Panc1 (cell line): ENCODE measurements at regions not wholly inside any gene's neighbourhood (a gene's known extent, or its start where the extent isn't known, plus 50 kb on each side); places are given as distances from the start of the nearest gene placed in this dataset.

Source experiments
- ATAC-seq: fragments of 200-7000 bp; cut with Tn5 transposase; 2 replicates; pipeline ENCODE4 v1.9.1; 2020; ENCODE audit warnings: mild to moderate bottlenecking, moderate library complexity
- BruUV-seq: library from RNA; stranded (reverse); fragments of 400-500 nt; replicated peaks from 2 replicates; lab custom pipeline; 2021; lab: Mats Ljungman, UMichigan
- CTCF ChIA-PET: fragments of 300-600 bp; sonication (Branson Sonifier 250); formaldehyde crosslinking; loops from one replicate; lab custom pipeline; 2022; ENCODE audit warnings: antibody characterized with exemption; lab: Charles Lee
- POLR2A ChIA-PET: fragments of 300-600 bp; sonication (Branson Sonifier 250); formaldehyde crosslinking; loops from one replicate; lab custom pipeline; 2022; ENCODE audit warnings: antibody characterized with exemption; lab: Charles Lee
- DNase-seq: peaks from one replicate; pipeline ENCODE4 v3.0.0-alpha.2; 2010; ENCODE audit warnings: low read depth, low spot score
- H3K27ac ChIP-seq: 2 replicates; pipeline ENCODE4 v1.5.1; 2011; ENCODE audit warnings: mild to moderate bottlenecking, low read length, inconsistent platforms
- H3K27me3 ChIP-seq: fragments of 200-500 bp; sonication (Bioruptor generic); 2 replicates; pipeline ENCODE4 v1.6.0; 2014; ENCODE audit warnings: low read length, inconsistent platforms; ENCODE audit not compliant: control insufficient read depth, insufficient read depth
- H3K36me3 ChIP-seq: fragments of 200-500 bp; sonication (Bioruptor generic); 2 replicates; pipeline ENCODE4 v1.5.1; 2014; ENCODE audit warnings: inconsistent platforms, mild to moderate bottlenecking, low read length, moderate library complexity; ENCODE audit not compliant: control insufficient read depth, insufficient read depth
- H3K4me1 ChIP-seq: 2 replicates; pipeline ENCODE4 v1.5.1; 2011; ENCODE audit warnings: inconsistent platforms, mild to moderate bottlenecking, low read length, moderate library complexity; ENCODE audit not compliant: control insufficient read depth, insufficient read depth
- H3K4me3 ChIP-seq, 2 experiments: 2 replicates each; pipeline ENCODE4 v1.5.1; 2011 to 2012; ENCODE audit warnings: low read depth in 2 of 2, low read length in 2 of 2, mild to moderate bottlenecking in 2 of 2, inconsistent platforms in 1 of 2, moderate library complexity in 1 of 2
- H3K9me3 ChIP-seq: fragments of 200-500 bp; sonication (Bioruptor generic); 2 replicates; pipeline ENCODE4 v1.5.1; 2014; ENCODE audit warnings: low read depth, mild to moderate bottlenecking, inconsistent platforms, low read length, moderate library complexity; ENCODE audit not compliant: control insufficient read depth, insufficient read depth
- POLR2AphosphoS5 ChIP-seq: IDR thresholded peaks from 2 replicates; pipeline ENCODE4 v1.6.1; 2012; ENCODE audit warnings: mild to moderate bottlenecking, low read depth, low read length, moderate library complexity
- SIN3A ChIP-seq: IDR thresholded peaks from 2 replicates; pipeline ENCODE4 v1.6.1; 2012; ENCODE audit warnings: low read depth, mild to moderate bottlenecking, low read length, moderate library complexity, borderline replicate concordance; ENCODE audit not compliant: insufficient read depth
- TCF7L2 ChIP-seq: IDR thresholded peaks from 2 replicates; pipeline ENCODE4 v1.6.1; 2011; ENCODE audit warnings: mild to moderate bottlenecking, low read depth, low read length, inconsistent platforms
- in situ Hi-C: cut with HindIII; loops from 2 replicates; pipeline ENCODE4 v1.10.0; 2016; ENCODE audit warnings: low sequenced_read_pairs, low pct_unique_long_range_greater_than_20kb
- intact Hi-C: fragments of 100-400 bp; cut with micrococcal nuclease; formaldehyde crosslinking; loops from one replicate; pipeline ENCODE4 v1.10.0; 2022; ENCODE audit not compliant: unreplicated experiment
- TF ChIP-seq, protein P1 (sequence below), 2 experiments: IDR thresholded peaks; 2 replicates each; pipeline ENCODE4 v1.6.1; 2011 to 2012; ENCODE audit warnings: low read depth in 2 of 2, control low read depth in 1 of 2, low read length in 1 of 2, mild to moderate bottlenecking in 1 of 2, moderate library complexity in 1 of 2; ENCODE audit not compliant: insufficient read depth in 1 of 2
- TF ChIP-seq, protein P2 (sequence below): fragments of 450-650 bp; IDR thresholded peaks from 2 replicates; pipeline ENCODE4 v1.5.1; 2017; ENCODE audit warnings: mild to moderate bottlenecking

GRCh38 chr7:114793155-114793845, 128.6 kb upstream of the MDFIC start:
- POLR2A ChIA-PET: no interaction called here
- H3K36me3 ChIP-seq: no peaks in the 10 kb centered on the region
- H3K4me1 ChIP-seq: no peaks in the 10 kb centered on the region
- CTCF ChIA-PET: no interaction called here
- DNase-seq (no peak), ATAC-seq (no peak)
- in situ Hi-C loops (no loop called here), intact Hi-C loops (no loop called here)
- TF ChIP-seq, protein P1, sequence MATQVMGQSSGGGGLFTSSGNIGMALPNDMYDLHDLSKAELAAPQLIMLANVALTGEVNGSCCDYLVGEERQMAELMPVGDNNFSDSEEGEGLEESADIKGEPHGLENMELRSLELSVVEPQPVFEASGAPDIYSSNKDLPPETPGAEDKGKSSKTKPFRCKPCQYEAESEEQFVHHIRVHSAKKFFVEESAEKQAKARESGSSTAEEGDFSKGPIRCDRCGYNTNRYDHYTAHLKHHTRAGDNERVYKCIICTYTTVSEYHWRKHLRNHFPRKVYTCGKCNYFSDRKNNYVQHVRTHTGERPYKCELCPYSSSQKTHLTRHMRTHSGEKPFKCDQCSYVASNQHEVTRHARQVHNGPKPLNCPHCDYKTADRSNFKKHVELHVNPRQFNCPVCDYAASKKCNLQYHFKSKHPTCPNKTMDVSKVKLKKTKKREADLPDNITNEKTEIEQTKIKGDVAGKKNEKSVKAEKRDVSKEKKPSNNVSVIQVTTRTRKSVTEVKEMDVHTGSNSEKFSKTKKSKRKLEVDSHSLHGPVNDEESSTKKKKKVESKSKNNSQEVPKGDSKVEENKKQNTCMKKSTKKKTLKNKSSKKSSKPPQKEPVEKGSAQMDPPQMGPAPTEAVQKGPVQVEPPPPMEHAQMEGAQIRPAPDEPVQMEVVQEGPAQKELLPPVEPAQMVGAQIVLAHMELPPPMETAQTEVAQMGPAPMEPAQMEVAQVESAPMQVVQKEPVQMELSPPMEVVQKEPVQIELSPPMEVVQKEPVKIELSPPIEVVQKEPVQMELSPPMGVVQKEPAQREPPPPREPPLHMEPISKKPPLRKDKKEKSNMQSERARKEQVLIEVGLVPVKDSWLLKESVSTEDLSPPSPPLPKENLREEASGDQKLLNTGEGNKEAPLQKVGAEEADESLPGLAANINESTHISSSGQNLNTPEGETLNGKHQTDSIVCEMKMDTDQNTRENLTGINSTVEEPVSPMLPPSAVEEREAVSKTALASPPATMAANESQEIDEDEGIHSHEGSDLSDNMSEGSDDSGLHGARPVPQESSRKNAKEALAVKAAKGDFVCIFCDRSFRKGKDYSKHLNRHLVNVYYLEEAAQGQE (IDR thresholded peaks at IDR 0.05; ENCODE audit: insufficient read depth in 1 of 2, low read depth in 2 of 2, low read length in 1 of 2): no peak
- no peak for TF ChIP-seq TCF7L2
- TF ChIP-seq, protein P2, sequence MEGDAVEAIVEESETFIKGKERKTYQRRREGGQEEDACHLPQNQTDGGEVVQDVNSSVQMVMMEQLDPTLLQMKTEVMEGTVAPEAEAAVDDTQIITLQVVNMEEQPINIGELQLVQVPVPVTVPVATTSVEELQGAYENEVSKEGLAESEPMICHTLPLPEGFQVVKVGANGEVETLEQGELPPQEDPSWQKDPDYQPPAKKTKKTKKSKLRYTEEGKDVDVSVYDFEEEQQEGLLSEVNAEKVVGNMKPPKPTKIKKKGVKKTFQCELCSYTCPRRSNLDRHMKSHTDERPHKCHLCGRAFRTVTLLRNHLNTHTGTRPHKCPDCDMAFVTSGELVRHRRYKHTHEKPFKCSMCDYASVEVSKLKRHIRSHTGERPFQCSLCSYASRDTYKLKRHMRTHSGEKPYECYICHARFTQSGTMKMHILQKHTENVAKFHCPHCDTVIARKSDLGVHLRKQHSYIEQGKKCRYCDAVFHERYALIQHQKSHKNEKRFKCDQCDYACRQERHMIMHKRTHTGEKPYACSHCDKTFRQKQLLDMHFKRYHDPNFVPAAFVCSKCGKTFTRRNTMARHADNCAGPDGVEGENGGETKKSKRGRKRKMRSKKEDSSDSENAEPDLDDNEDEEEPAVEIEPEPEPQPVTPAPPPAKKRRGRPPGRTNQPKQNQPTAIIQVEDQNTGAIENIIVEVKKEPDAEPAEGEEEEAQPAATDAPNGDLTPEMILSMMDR: no peak
- no peak for TF ChIP-seq SIN3A
- TF ChIP-seq POLR2AphosphoS5: no peak
- no peaks in the 10 kb centered on the region for H3K9me3 ChIP-seq
- no peaks in the 10 kb centered on the region for H3K27me3 ChIP-seq
- H3K27ac ChIP-seq: no peak overlapping the region
- no peak overlapping the region for H3K4me3 ChIP-seq
- no TSS peak for BruUV-seq

- no TSS peak for BruUV-seq
- ATAC-seq: no peak
- in situ Hi-C loops (no loop called here), intact Hi-C loops (no loop called here)
- DNase-seq: no peak
- H3K27ac ChIP-seq: no peak overlapping the region
- TF ChIP-seq POLR2AphosphoS5 (no peak), SIN3A (no peak), TCF7L2 (no peak)
- TF ChIP-seq, protein P2: no peak
- TF ChIP-seq, protein P1 (IDR thresholded peaks at IDR 0.05; ENCODE audit: insufficient read depth in 1 of 2, low read depth in 2 of 2, low read length in 1 of 2): no peak
- H3K4me3 ChIP-seq: no peak overlapping the region
- H3K4me1 ChIP-seq: no peaks in the 10 kb centered on the region
- ChIA-PET POLR2A (no interaction called here), CTCF (no interaction called here)
- H3K36me3 ChIP-seq: no peaks in the 10 kb centered on the region
- H3K27me3 ChIP-seq: no peaks in the 10 kb centered on the region
- H3K9me3 ChIP-seq: no peaks in the 10 kb centered on the region
Measured at GRCh38 chr7:114795475-114795874, 126.4 kb upstream of the MDFIC start.
